HFF-Myc (cell line): ENCODE measurements at regions not wholly inside any gene's neighbourhood (a gene's known extent, or its start where the extent isn't known, plus 50 kb on each side); places are given as distances from the start of the nearest gene placed in this dataset.

Experiments used
- DNase-seq: peaks from one replicate; pipeline ENCODE4 v3.0.0-alpha.2; 2011; ENCODE audit warnings: low read depth; ENCODE audit errors: extremely low read depth
- H3K4me3 ChIP-seq: replicated peaks from 2 replicates; pipeline ENCODE4 v1.5.1; 2011; ENCODE audit warnings: low read depth, mild to moderate bottlenecking, control low read depth, low read length
- CTCF ChIP-seq: IDR thresholded peaks from 2 replicates; pipeline ENCODE4 v1.5.1; 2012; ENCODE audit warnings: mild to moderate bottlenecking, low read depth, low read length, control low read depth; ENCODE audit errors: missing control alignments

- H3K4me3 ChIP-seq: no peak overlapping the region
- DNase-seq: no peak
- TF ChIP-seq CTCF: no peak
These were observed 77.4 kb downstream of the PSMG1 start for GRCh38 chr21:39105836-39106235.

GRCh38 chr21:39105341-39105765, 77.9 kb downstream of the PSMG1 start:
- H3K4me3 ChIP-seq: no peak overlapping the region
- no peak for TF ChIP-seq CTCF
- no peak for DNase-seq

GRCh38 chr21:39104911-39105310, 78.3 kb downstream of the PSMG1 start:
- no peak for DNase-seq
- H3K4me3 ChIP-seq: no peak overlapping the region
- TF ChIP-seq CTCF: no peak

GRCh38 chr21:39103689-39104088, 79.6 kb downstream of the PSMG1 start:
- no peak for DNase-seq
- no peak overlapping the region for H3K4me3 ChIP-seq
- TF ChIP-seq CTCF: no peak

GRCh38 chr21:39099859-39100258, 83.4 kb downstream of the PSMG1 start:
- TF ChIP-seq CTCF: no peak
- no peak for DNase-seq

GRCh38 chr21:39098696-39099200, 84.5 kb downstream of the PSMG1 start:
- no peak for DNase-seq
- no peak overlapping the region for H3K4me3 ChIP-seq
- no peak for TF ChIP-seq CTCF

More at GRCh38 chr21:39099859-39100258, 83.4 kb downstream of the PSMG1 start:
- H3K4me3 ChIP-seq: no peak overlapping the region

GRCh38 chr21:39097981-39098380, 85.3 kb downstream of the PSMG1 start:
- no peak for TF ChIP-seq CTCF
- no peak overlapping the region for H3K4me3 ChIP-seq
- DNase-seq: no peak
